Calu3 (cell line): ENCODE measurements at regions not wholly inside any gene's neighbourhood (a gene's known extent, or its start where the extent isn't known, plus 50 kb on each side); places are given as distances from the start of the nearest gene placed in this dataset.

Experiments used
- BruUV-seq: library from RNA; stranded (reverse); fragments of 400-500 nt; replicated peaks from 2 replicates; lab custom pipeline; 2021; lab: Mats Ljungman, UMichigan
- CTCF ChIA-PET: fragments of 300-600 bp; sonication (Branson Sonifier 250); formaldehyde crosslinking; loops from one replicate; lab custom pipeline; 2022; ENCODE audit warnings: antibody characterized with exemption; lab: Charles Lee
- DNase-seq: peaks from one replicate; pipeline ENCODE4 v3.0.0; 2022
- H3K27ac Mint-ChIP-seq: one replicate; pipeline ENCODE4 v1.8.0; 2022; ENCODE audit warnings: mixed read lengths; ENCODE audit not compliant: unreplicated experiment
- H3K27me3 Mint-ChIP-seq: one replicate; pipeline ENCODE4 v1.8.0; 2022; ENCODE audit warnings: mixed read lengths; ENCODE audit not compliant: unreplicated experiment
- H3K36me3 Mint-ChIP-seq: one replicate; pipeline ENCODE4 v1.8.0; 2022; ENCODE audit warnings: mild to moderate bottlenecking, moderate library complexity, mixed read lengths; ENCODE audit not compliant: insufficient read depth, unreplicated experiment
- H3K4me1 Mint-ChIP-seq: one replicate; pipeline ENCODE4 v1.8.0; 2022; ENCODE audit warnings: mild to moderate bottlenecking, low read depth, mixed read lengths; ENCODE audit not compliant: unreplicated experiment
- H3K4me3 Mint-ChIP-seq: one replicate; pipeline ENCODE4 v1.8.0; 2022; ENCODE audit warnings: mild to moderate bottlenecking, low read depth, moderate library complexity, mixed read lengths; ENCODE audit not compliant: unreplicated experiment
- H3K9me3 Mint-ChIP-seq: one replicate; pipeline ENCODE4 v1.8.0; 2022; ENCODE audit warnings: low read depth, mixed read lengths; ENCODE audit not compliant: unreplicated experiment
- CTCF ChIP-seq: fragments of 200-600 bp; IDR thresholded peaks from one replicate; pipeline ENCODE4 v1.8.0; 2022; ENCODE audit warnings: antibody characterized with exemption; ENCODE audit not compliant: unreplicated experiment
- intact Hi-C: fragments of 100-400 bp; cut with micrococcal nuclease; formaldehyde crosslinking; loops from one replicate; pipeline ENCODE4 v1.10.0; 2022; ENCODE audit not compliant: unreplicated experiment

GRCh38 chr5:68757006-68757405 is 336.8 kb upstream of the SLC30A5 start:
- no peak for DNase-seq
- H3K4me3 Mint-ChIP-seq = no peak overlapping the region
- CTCF ChIA-PET = no interaction called here
- no peaks in the 10 kb centered on the region for H3K27me3 Mint-ChIP-seq
- no peaks in the 10 kb centered on the region for H3K9me3 Mint-ChIP-seq
- no peaks in the 10 kb centered on the region for H3K4me1 Mint-ChIP-seq
- intact Hi-C loops = no loop called here
- TF ChIP-seq CTCF = no peak
- no peaks in the 10 kb centered on the region for H3K36me3 Mint-ChIP-seq
- no TSS peak for BruUV-seq
- no peak overlapping the region for H3K27ac Mint-ChIP-seq

GRCh38 chr5:68757626-68758212 is 336.1 kb upstream of the SLC30A5 start:
- TF ChIP-seq CTCF = no peak
- Mint-ChIP-seq H3K4me3 (no peak overlapping the region), H3K36me3 (no peaks in the 10 kb centered on the region), H3K27me3 (no peaks in the 10 kb centered on the region), H3K9me3 (no peaks in the 10 kb centered on the region), H3K4me1 (no peaks in the 10 kb centered on the region), H3K27ac (no peak overlapping the region)
- DNase-seq = no peak
- intact Hi-C loops = no loop called here
- CTCF ChIA-PET = no interaction called here
- no TSS peak for BruUV-seq

GRCh38 chr5:68759593-68759992 is 334.2 kb upstream of the SLC30A5 start:
- CTCF ChIA-PET = no interaction called here
- intact Hi-C loops = no loop called here
- H3K4me3 Mint-ChIP-seq = no peak overlapping the region
- TF ChIP-seq CTCF = no peak
- H3K36me3 Mint-ChIP-seq = no peaks in the 10 kb centered on the region
- no peak overlapping the region for H3K27ac Mint-ChIP-seq
- no peaks in the 10 kb centered on the region for H3K9me3 Mint-ChIP-seq
- H3K27me3 Mint-ChIP-seq = no peaks in the 10 kb centered on the region
- H3K4me1 Mint-ChIP-seq = no peaks in the 10 kb centered on the region
- BruUV-seq = no TSS peak
- no peak for DNase-seq

GRCh38 chr5:68762201-68762600 is 331.6 kb upstream of the SLC30A5 start:
- intact Hi-C loops = no loop called here
- CTCF ChIA-PET = no interaction called here
- H3K4me1 Mint-ChIP-seq = no peaks in the 10 kb centered on the region
- DNase-seq = no peak
- no peak for TF ChIP-seq CTCF
- H3K9me3 Mint-ChIP-seq = no peaks in the 10 kb centered on the region
- BruUV-seq = no TSS peak
- no peaks in the 10 kb centered on the region for H3K36me3 Mint-ChIP-seq
- no peak overlapping the region for H3K4me3 Mint-ChIP-seq
- H3K27ac Mint-ChIP-seq = no peak overlapping the region
- H3K27me3 Mint-ChIP-seq = no peaks in the 10 kb centered on the region
